Activated CD8-positive, alpha-beta T cell treated with anti-CD3 and anti-CD28 coated beads for 36 hours (primary cell): ENCODE measurements at regions not wholly inside any gene's neighbourhood (a gene's known extent, or its start where the extent isn't known, plus 50 kb on each side); places are given as distances from the start of the nearest gene placed in this dataset.

ENCODE experiments used
- ATAC-seq: fragments of 200-7000 bp; cut with Tn5 transposase; one replicate; pipeline ENCODE4 v1.10.0; 2021; ENCODE audit warnings: mild to moderate bottlenecking, moderate library complexity
- CTCF ChIA-PET: fragments of 350-600 bp; sonication (Branson Sonifier 250); formaldehyde crosslinking; loops from one replicate; lab custom pipeline; 2021; ENCODE audit warnings: antibody characterized with exemption; lab: Charles Lee
- POLR2A ChIA-PET: fragments of 350-600 bp; sonication (Branson Sonifier 250); formaldehyde crosslinking; loops from one replicate; lab custom pipeline; 2021; ENCODE audit warnings: antibody characterized with exemption; lab: Charles Lee
- DNase-seq: peaks from one replicate; pipeline ENCODE4 v3.0.0-alpha.2; 2020
- H3K27ac Mint-ChIP-seq: one replicate; pipeline ENCODE4 v1.8.0; 2021; ENCODE audit warnings: mild to moderate bottlenecking, mixed read lengths
- H3K27me3 Mint-ChIP-seq: one replicate; pipeline ENCODE4 v1.8.0; 2021; ENCODE audit warnings: mixed read lengths
- H3K36me3 Mint-ChIP-seq: one replicate; pipeline ENCODE4 v1.8.0; 2021; ENCODE audit warnings: low read depth, mixed read lengths
- H3K4me1 Mint-ChIP-seq: one replicate; pipeline ENCODE4 v1.8.0; 2021; ENCODE audit warnings: low read depth, mixed read lengths
- H3K4me3 Mint-ChIP-seq: one replicate; pipeline ENCODE4 v1.8.0; 2021; ENCODE audit warnings: mild to moderate bottlenecking, moderate library complexity, mixed read lengths
- H3K9me3 Mint-ChIP-seq: one replicate; pipeline ENCODE4 v1.8.0; 2021; ENCODE audit warnings: mixed read lengths
- intact Hi-C: fragments of 100-400 bp; cut with micrococcal nuclease; formaldehyde crosslinking; loops from one replicate; pipeline ENCODE4 v1.10.0; 2022
- TF ChIP-seq, protein P1 (sequence below): fragments of 200-600 bp; IDR thresholded peaks from one replicate; pipeline ENCODE4 v1.8.0; 2022; ENCODE audit warnings: antibody characterized with exemption, mild to moderate bottlenecking

DNA sequence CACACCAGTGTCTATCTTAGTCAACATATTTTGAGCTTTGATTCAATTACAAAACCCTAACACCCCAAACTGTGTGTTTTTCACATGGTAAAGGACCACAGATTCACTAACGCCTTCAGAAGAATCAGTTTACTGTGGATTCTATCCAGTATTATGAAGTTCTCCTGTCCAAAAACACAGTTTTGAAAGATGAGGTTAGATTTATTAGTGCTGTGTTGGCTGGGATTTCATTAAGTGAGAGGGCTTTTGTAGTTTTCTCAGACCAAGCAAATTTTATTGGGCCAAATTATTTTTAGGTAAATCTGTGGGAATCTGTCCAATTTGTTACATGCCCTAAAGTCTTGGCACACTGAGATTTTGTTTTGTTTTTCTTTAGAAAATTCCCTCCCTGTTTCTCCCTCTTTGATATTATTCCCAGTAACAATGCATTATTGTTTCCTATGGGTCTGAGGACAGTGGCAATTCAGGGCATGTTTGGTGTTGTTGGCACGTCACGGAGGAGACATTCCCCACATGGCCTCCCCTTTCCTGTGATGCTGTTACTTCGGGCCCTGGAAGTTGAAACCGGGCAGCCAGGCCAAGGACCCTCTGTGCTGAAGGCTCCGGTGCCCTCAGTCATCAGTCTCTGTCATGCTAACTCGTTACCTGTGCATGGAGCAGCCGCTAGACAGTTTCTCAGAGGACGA is 87.5 kb upstream of the ALKAL2 start:
- TF ChIP-seq, protein P1, sequence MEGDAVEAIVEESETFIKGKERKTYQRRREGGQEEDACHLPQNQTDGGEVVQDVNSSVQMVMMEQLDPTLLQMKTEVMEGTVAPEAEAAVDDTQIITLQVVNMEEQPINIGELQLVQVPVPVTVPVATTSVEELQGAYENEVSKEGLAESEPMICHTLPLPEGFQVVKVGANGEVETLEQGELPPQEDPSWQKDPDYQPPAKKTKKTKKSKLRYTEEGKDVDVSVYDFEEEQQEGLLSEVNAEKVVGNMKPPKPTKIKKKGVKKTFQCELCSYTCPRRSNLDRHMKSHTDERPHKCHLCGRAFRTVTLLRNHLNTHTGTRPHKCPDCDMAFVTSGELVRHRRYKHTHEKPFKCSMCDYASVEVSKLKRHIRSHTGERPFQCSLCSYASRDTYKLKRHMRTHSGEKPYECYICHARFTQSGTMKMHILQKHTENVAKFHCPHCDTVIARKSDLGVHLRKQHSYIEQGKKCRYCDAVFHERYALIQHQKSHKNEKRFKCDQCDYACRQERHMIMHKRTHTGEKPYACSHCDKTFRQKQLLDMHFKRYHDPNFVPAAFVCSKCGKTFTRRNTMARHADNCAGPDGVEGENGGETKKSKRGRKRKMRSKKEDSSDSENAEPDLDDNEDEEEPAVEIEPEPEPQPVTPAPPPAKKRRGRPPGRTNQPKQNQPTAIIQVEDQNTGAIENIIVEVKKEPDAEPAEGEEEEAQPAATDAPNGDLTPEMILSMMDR = no peak
- no peak overlapping the region for H3K4me3 Mint-ChIP-seq
- DNase-seq (no peak), ATAC-seq (no peak)
- ChIA-PET POLR2A (interaction anchor here (0.6 kb wide), 1 partner anchor 63 kb away, joined by 3 read pairs; no protein-coding TSS in a partner anchor), CTCF (no interaction called here)
- H3K9me3 Mint-ChIP-seq = peaks cover 16% of the 10 kb centered on the region
- no peaks in the 10 kb centered on the region for H3K4me1 Mint-ChIP-seq
- H3K27ac Mint-ChIP-seq = no peak overlapping the region
- H3K27me3 Mint-ChIP-seq = peaks cover 3% of the 10 kb centered on the region
- no peaks in the 10 kb centered on the region for H3K36me3 Mint-ChIP-seq
- intact Hi-C loops = no loop called here

- ATAC-seq = no peak
- TF ChIP-seq, protein P1 = no peak
- H3K9me3 Mint-ChIP-seq = peaks cover 7% of the 10 kb centered on the region
- ChIA-PET CTCF (interaction anchor here (1.5 kb wide), 1 partner anchor 9 kb away, joined by 3 read pairs; no protein-coding TSS in a partner anchor), POLR2A (no interaction called here)
- H3K4me1 Mint-ChIP-seq = peaks cover 5% of the 10 kb centered on the region
- intact Hi-C loops = no loop called here
- no peak overlapping the region for H3K4me3 Mint-ChIP-seq
- H3K27ac Mint-ChIP-seq = no peak overlapping the region
- no peaks in the 10 kb centered on the region for H3K27me3 Mint-ChIP-seq
- no peak for DNase-seq
- H3K36me3 Mint-ChIP-seq = no peaks in the 10 kb centered on the region
Measured at GRCh38 chr2:368386-368785, 80.5 kb upstream of the ALKAL2 start.

DNA sequence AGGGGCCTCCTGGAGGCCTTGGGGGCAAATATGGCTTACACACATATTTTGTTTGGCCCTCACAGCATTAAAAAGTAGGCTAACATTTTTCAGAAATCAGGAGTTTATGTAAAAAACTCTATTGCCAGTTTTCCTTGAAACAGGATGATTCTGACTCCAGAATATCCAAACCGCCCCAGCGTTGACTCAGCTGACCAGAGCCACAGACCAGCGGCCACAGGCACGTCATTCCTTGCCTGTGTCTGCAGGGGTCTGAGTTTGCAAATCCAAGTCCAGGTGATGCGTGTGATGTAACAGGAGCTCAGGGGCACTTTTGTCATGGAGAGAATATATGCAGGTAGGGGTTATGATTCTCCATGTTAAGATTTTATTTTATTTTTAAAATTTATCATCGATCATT is 79.4 kb upstream of the ALKAL2 start:
- intact Hi-C loops = no loop called here
- Mint-ChIP-seq H3K27ac (no peak overlapping the region), H3K36me3 (no peaks in the 10 kb centered on the region), H3K4me1 (peaks cover 5% of the 10 kb centered on the region), H3K27me3 (no peaks in the 10 kb centered on the region), H3K4me3 (no peak overlapping the region), H3K9me3 (peaks cover 7% of the 10 kb centered on the region)
- TF ChIP-seq, protein P1 = no peak
- CTCF ChIA-PET = interaction anchor here (1.5 kb wide), 1 partner anchor 10 kb away, joined by 3 read pairs; no protein-coding TSS in a partner anchor
- no peak for DNase-seq
- no peak for ATAC-seq
- POLR2A ChIA-PET = no interaction called here

GRCh38 chr2:366706-367105 is 78.8 kb upstream of the ALKAL2 start:
- ChIA-PET CTCF (interaction anchor here (1.5 kb wide), 1 partner anchor 11 kb away, joined by 3 read pairs; no protein-coding TSS in a partner anchor), POLR2A (no interaction called here)
- no peaks in the 10 kb centered on the region for H3K27me3 Mint-ChIP-seq
- no peaks in the 10 kb centered on the region for H3K36me3 Mint-ChIP-seq
- peaks cover 7% of the 10 kb centered on the region for H3K9me3 Mint-ChIP-seq
- TF ChIP-seq, protein P1 = no peak
- ATAC-seq = no peak
- DNase-seq = no peak
- intact Hi-C loops = no loop called here
- no peak overlapping the region for H3K4me3 Mint-ChIP-seq
- H3K27ac Mint-ChIP-seq = no peak overlapping the region
- H3K4me1 Mint-ChIP-seq = peaks cover 5% of the 10 kb centered on the region
